HepG2 (cell line): ENCODE measurements at regions not wholly inside any gene's neighbourhood (a gene's known extent, or its start where the extent isn't known, plus 50 kb on each side); places are given as distances from the start of the nearest gene placed in this dataset.

Source experiments
- CTCF ChIP-seq: sonication (generic); formaldehyde crosslinking; IDR thresholded peaks from 2 replicates; pipeline ENCODE4 v1.5.0; 2020; ENCODE audit warnings: mild to moderate bottlenecking, missing genetic modification reagents, moderate library complexity
- HINFP ChIP-seq: sonication (generic); formaldehyde crosslinking; IDR thresholded peaks from 2 replicates; pipeline ENCODE4 v1.4.0; 2020; ENCODE audit warnings: low read depth, mild to moderate bottlenecking, missing genetic modification reagents
- STAT6 ChIP-seq: sonication (generic); formaldehyde crosslinking; IDR thresholded peaks from 2 replicates; pipeline ENCODE4 v1.4.0; 2020; ENCODE audit warnings: missing genetic modification reagents, mild to moderate bottlenecking, borderline replicate concordance
- ZNF510 ChIP-seq: sonication (generic); formaldehyde crosslinking; IDR thresholded peaks from 2 replicates; pipeline ENCODE4 v1.4.0; 2020; ENCODE audit warnings: low read depth, mild to moderate bottlenecking, missing genetic modification reagents

GRCh38 chr2:136055929-136056688 lies 61.8 kb downstream of the CXCR4 start:
- no peak for TF ChIP-seq CTCF (CRISPR knock-in tag)
- no peak for TF ChIP-seq STAT6 (CRISPR knock-in tag)
- no peak for TF ChIP-seq HINFP (CRISPR knock-in tag)
- TF ChIP-seq ZNF510 (CRISPR knock-in tag), result no peak
